ENCODE measurements at regions not wholly inside any gene's neighbourhood (a gene's known extent, or its start where the extent isn't known, plus 50 kb on each side); places are given as distances from the start of the nearest gene placed in this dataset.
A peak's percentile ranks its signal among the peaks of the same experiment; 100 is the strongest.
"Not testable (repeated sequence)": the region's sequence is repeated elsewhere in the genome, so short reads cannot be mapped to it uniquely, and the experiment has no call there.

- no CpG with 5 or more reads among the region's 1 CpG for WGBS (ENCODE audit: insufficient coverage, low coverage, missing lambda C conversion rate)
- H2AFZ ChIP-seq (ENCODE audit: low read depth, low read length); H4K20me1 ChIP-seq (replicated peaks; ENCODE audit: control insufficient read depth, insufficient read depth, low read length); H3K36me3 ChIP-seq (ENCODE audit: control insufficient read depth, insufficient read depth, low read length); H3K79me2 ChIP-seq (ENCODE audit: control insufficient read depth, insufficient read depth, low read length); CTCF ChIA-PET (ENCODE audit: low intra/inter-chr PET ratio); FAIRE-seq; BruUV-seq (replicated peaks); H3K9me3 ChIP-seq (replicated peaks; ENCODE audit: control insufficient read depth, insufficient read depth, low read depth, low read length); H3K4me1 ChIP-seq (replicated peaks in 1 of 2; ENCODE audit: control insufficient read depth in 2 of 2, insufficient read depth in 2 of 2, low read length in 2 of 2); H3K9ac ChIP-seq (ENCODE audit: insufficient read depth in 1 of 2, low read depth in 2 of 2, low read length in 2 of 2); ATAC-seq; H3K27ac ChIP-seq (ENCODE audit: extremely low read depth, low read depth, low read length); intact Hi-C loops (cut with micrococcal nuclease); H3K27me3 ChIP-seq (ENCODE audit: control insufficient read depth in 2 of 2, insufficient read depth in 2 of 2, low read length in 2 of 2); H3K4me2 ChIP-seq (ENCODE audit: insufficient read depth, low read length); H3K9me1 ChIP-seq (ENCODE audit: control insufficient read depth, insufficient read depth, low read length); DNase-seq (ENCODE audit: extremely low read depth in 1 of 4, low spot score in 3 of 4); in situ Hi-C loops (cut with MboI); H3K4me3 ChIP-seq: not testable (repeated sequence)
- peak; percentile 56 for TF ChIP-seq ZNF146 (CRISPR knock-in tag; IDR thresholded peaks at IDR 0.05; ENCODE audit: unreplicated experiment)
- POLR2A ChIA-PET: interaction anchor here (1.5 kb wide), 1 partner anchor 10 kb away, joined by 3 read pairs; no protein-coding TSS in a partner anchor
Observed at GRCh38 chr5:124611262-124611661, 135.2 kb downstream of the ZNF608 start.

- ATAC-seq; FAIRE-seq; H3K27me3 ChIP-seq (ENCODE audit: control insufficient read depth in 2 of 2, insufficient read depth in 2 of 2, low read length in 2 of 2); intact Hi-C loops (cut with micrococcal nuclease); H3K27ac ChIP-seq (ENCODE audit: extremely low read depth, low read depth, low read length); H3K4me3 ChIP-seq; H3K9me3 ChIP-seq (replicated peaks; ENCODE audit: control insufficient read depth, insufficient read depth, low read depth, low read length); H3K4me1 ChIP-seq (replicated peaks in 1 of 2; ENCODE audit: control insufficient read depth in 2 of 2, insufficient read depth in 2 of 2, low read length in 2 of 2); H3K4me2 ChIP-seq (ENCODE audit: insufficient read depth, low read length); POLR2A ChIA-PET; BruUV-seq (replicated peaks); H4K20me1 ChIP-seq (replicated peaks; ENCODE audit: control insufficient read depth, insufficient read depth, low read length); in situ Hi-C loops (cut with MboI); DNase-seq (ENCODE audit: extremely low read depth in 1 of 4, low spot score in 3 of 4); H3K79me2 ChIP-seq (ENCODE audit: control insufficient read depth, insufficient read depth, low read length); H3K36me3 ChIP-seq (ENCODE audit: control insufficient read depth, insufficient read depth, low read length); H2AFZ ChIP-seq (ENCODE audit: low read depth, low read length); H3K9me1 ChIP-seq (ENCODE audit: control insufficient read depth, insufficient read depth, low read length); H3K9ac ChIP-seq (ENCODE audit: insufficient read depth in 1 of 2, low read depth in 2 of 2, low read length in 2 of 2); CTCF ChIA-PET (ENCODE audit: low intra/inter-chr PET ratio); TF ChIP-seq TEAD4 (CRISPR knock-in tag; IDR thresholded peaks at IDR 0.05; ENCODE audit: borderline replicate concordance): not testable (repeated sequence)
- WGBS (ENCODE audit: insufficient coverage, low coverage, missing lambda C conversion rate): 0% methylated on average over 1 of the region's 1 CpG
- TF ChIP-seq MTA2 (IDR thresholded peaks at IDR 0.05; ENCODE audit: low read depth) (0 out of 2 replicates have a peak, but pooled peaks have one; percentile 49), CCNT2 (IDR thresholded peaks at IDR 0.05; ENCODE audit: borderline replicate concordance, extremely low read depth, insufficient read length, low read depth, low read length) (peak; percentile 25), CBFA2T2 (conservative IDR thresholded peaks at IDR 0.05) (peak; percentile 57; the same call in 1 of the 2 replicates), ZNF316 (IDR thresholded peaks at IDR 0.05) (peak; percentile 39; the same call in 1 of the 2 replicates), KDM1A (IDR thresholded peaks at IDR 0.05) (peak; percentile 63 to 68; a peak in 2 of 4 replicates), C11orf30 (IDR thresholded peaks at IDR 0.05; ENCODE audit: low read depth) (peak; percentile 28; the same call in 1 of the 2 replicates), TAL1 (IDR thresholded peaks at IDR 0.05) (peak; percentile 66), SPI1 (IDR thresholded peaks at IDR 0.05; ENCODE audit: borderline replicate concordance, low read depth, low read length) (peak; percentile 65; the same call in 1 of the 2 replicates), KLF16 (IDR thresholded peaks at IDR 0.05) (peak; percentile 64), TEAD4 (IDR thresholded peaks at IDR 0.05; ENCODE audit: low read length) (peak; percentile 66), ARID1B (IDR thresholded peaks at IDR 0.05) (peak; percentile 71), TCF3 (CRISPR knock-in tag; IDR thresholded peaks at IDR 0.05) (peak; percentile 80), CBFA2T3 (IDR thresholded peaks at IDR 0.05) (peak; percentile 67), SMARCE1 (IDR thresholded peaks at IDR 0.05) (peak; percentile 64; the same call in 1 of the 2 replicates), HES1 (IDR thresholded peaks at IDR 0.05; ENCODE audit: low read depth) (0 out of 2 replicates have a peak, but pooled peaks have one; percentile 40), NFIC (IDR thresholded peaks at IDR 0.05) (peak; percentile 15; the same call in 1 of the 2 replicates), SOX6 (IDR thresholded peaks at IDR 0.05) (peak; percentile 22; the same call in 1 of the 2 replicates), MEF2D (tag; conservative IDR thresholded peaks at IDR 0.05; ENCODE audit: low read depth) (peak; percentile 63; the same call in 1 of the 2 replicates), DPF2 (IDR thresholded peaks at IDR 0.05) (0 out of 2 replicates have a peak, but pooled peaks have one; percentile 24)
Observed at GRCh38 chr5:124609685-124610084, 136.8 kb downstream of the ZNF608 start.

Data from K562 (cell line).